ENCODE measurements at regions not wholly inside any gene's neighbourhood (a gene's known extent, or its start where the extent isn't known, plus 50 kb on each side); places are given as distances from the start of the nearest gene placed in this dataset.

GRCh38 chr22:48078825-48079224 lies 1316.4 kb downstream of the TBC1D22A start:
- no peak overlapping the region for H3K27ac Mint-ChIP-seq
- Histone ChIP-seq H3K79me2 (replicated peaks; ENCODE audit: insufficient read depth) (no peaks in the 10 kb centered on the region), H3K4me2 (no peak overlapping the region), H2AFZ (no peak overlapping the region), H3K36me3 (ENCODE audit: insufficient read depth) (no peaks in the 10 kb centered on the region), H3K27ac (ENCODE audit: low read depth) (no peak overlapping the region), H3K4me1 (ENCODE audit: insufficient read depth) (no peaks in the 10 kb centered on the region), H3K9me2 (ENCODE audit: insufficient read depth) (peaks cover 4% of the 10 kb centered on the region), H4K20me1 (replicated peaks; ENCODE audit: insufficient read depth) (no peaks in the 10 kb centered on the region), H3K27me3 (ENCODE audit: insufficient read depth) (no peaks in the 10 kb centered on the region), H3K4me3 (no peak overlapping the region), H3F3A (replicated peaks; ENCODE audit: low read depth) (no peaks in the 10 kb centered on the region)
- peaks cover 4% of the 10 kb centered on the region for H3K4me1 Mint-ChIP-seq
- no peak overlapping the region for H3K4me3 Mint-ChIP-seq
- H3K36me3 Mint-ChIP-seq (ENCODE audit: low read depth), result peaks cover 18% of the 10 kb centered on the region
- TF ChIP-seq JUNB (IDR thresholded peaks at IDR 0.05; ENCODE audit: unreplicated experiment) (no peak), CTCF (conservative IDR thresholded peaks at IDR 0.05; ENCODE audit: low read depth in 2 of 2) (no peak), ETS1 (IDR thresholded peaks at IDR 0.05) (no peak), STAT1 (IDR thresholded peaks at IDR 0.05; ENCODE audit: unreplicated experiment) (no peak), EZH2 (IDR thresholded peaks at IDR 0.05; ENCODE audit: low read depth, unreplicated experiment) (no peak), CREB1 (CRISPR knock-in tag; IDR thresholded peaks at IDR 0.05; ENCODE audit: low read depth) (no peak), ZNF114 (CRISPR knock-in tag; IDR thresholded peaks at IDR 0.05) (no peak), NANOG (IDR thresholded peaks at IDR 0.05; ENCODE audit: borderline replicate concordance) (no peak), EZH2phosphoT487 (IDR thresholded peaks at IDR 0.05; ENCODE audit: unreplicated experiment) (no peak), ZNF331 (CRISPR knock-in tag; IDR thresholded peaks at IDR 0.05; ENCODE audit: low read depth) (no peak), REST (IDR thresholded peaks at IDR 0.05; ENCODE audit: unreplicated experiment) (no peak), POLR2AphosphoS5 (IDR thresholded peaks at IDR 0.05; ENCODE audit: low read depth) (no peak), ZNF462 (CRISPR knock-in tag; IDR thresholded peaks at IDR 0.05) (no peak)
- no peak for DNase-seq (ENCODE audit: low spot score)
- ATAC-seq, result no peak
- peaks cover 13% of the 10 kb centered on the region for H3K9me3 Mint-ChIP-seq
- H3K27me3 Mint-ChIP-seq (ENCODE audit: insufficient read depth, low read depth, poor library complexity), result peaks cover 10% of the 10 kb centered on the region

Data from GM23338 (cell line).